Calu3 (cell line): ENCODE measurements at regions not wholly inside any gene's neighbourhood (a gene's known extent, or its start where the extent isn't known, plus 50 kb on each side); places are given as distances from the start of the nearest gene placed in this dataset.

Source experiments
- BruUV-seq: library from RNA; stranded (reverse); fragments of 400-500 nt; replicated peaks from 2 replicates; lab custom pipeline; 2021; lab: Mats Ljungman, UMichigan
- CTCF ChIA-PET: fragments of 300-600 bp; sonication (Branson Sonifier 250); formaldehyde crosslinking; loops from one replicate; lab custom pipeline; 2022; ENCODE audit warnings: antibody characterized with exemption; lab: Charles Lee
- DNase-seq: peaks from one replicate; pipeline ENCODE4 v3.0.0; 2022
- H3K27ac Mint-ChIP-seq: one replicate; pipeline ENCODE4 v1.8.0; 2022; ENCODE audit warnings: mixed read lengths; ENCODE audit not compliant: unreplicated experiment
- H3K27me3 Mint-ChIP-seq: one replicate; pipeline ENCODE4 v1.8.0; 2022; ENCODE audit warnings: mixed read lengths; ENCODE audit not compliant: unreplicated experiment
- H3K36me3 Mint-ChIP-seq: one replicate; pipeline ENCODE4 v1.8.0; 2022; ENCODE audit warnings: mild to moderate bottlenecking, moderate library complexity, mixed read lengths; ENCODE audit not compliant: insufficient read depth, unreplicated experiment
- H3K4me1 Mint-ChIP-seq: one replicate; pipeline ENCODE4 v1.8.0; 2022; ENCODE audit warnings: mild to moderate bottlenecking, low read depth, mixed read lengths; ENCODE audit not compliant: unreplicated experiment
- H3K4me3 Mint-ChIP-seq: one replicate; pipeline ENCODE4 v1.8.0; 2022; ENCODE audit warnings: mild to moderate bottlenecking, low read depth, moderate library complexity, mixed read lengths; ENCODE audit not compliant: unreplicated experiment
- H3K9me3 Mint-ChIP-seq: one replicate; pipeline ENCODE4 v1.8.0; 2022; ENCODE audit warnings: low read depth, mixed read lengths; ENCODE audit not compliant: unreplicated experiment
- CTCF ChIP-seq: fragments of 200-600 bp; IDR thresholded peaks from one replicate; pipeline ENCODE4 v1.8.0; 2022; ENCODE audit warnings: antibody characterized with exemption; ENCODE audit not compliant: unreplicated experiment
- intact Hi-C: fragments of 100-400 bp; cut with micrococcal nuclease; formaldehyde crosslinking; loops from one replicate; pipeline ENCODE4 v1.10.0; 2022; ENCODE audit not compliant: unreplicated experiment

DNA sequence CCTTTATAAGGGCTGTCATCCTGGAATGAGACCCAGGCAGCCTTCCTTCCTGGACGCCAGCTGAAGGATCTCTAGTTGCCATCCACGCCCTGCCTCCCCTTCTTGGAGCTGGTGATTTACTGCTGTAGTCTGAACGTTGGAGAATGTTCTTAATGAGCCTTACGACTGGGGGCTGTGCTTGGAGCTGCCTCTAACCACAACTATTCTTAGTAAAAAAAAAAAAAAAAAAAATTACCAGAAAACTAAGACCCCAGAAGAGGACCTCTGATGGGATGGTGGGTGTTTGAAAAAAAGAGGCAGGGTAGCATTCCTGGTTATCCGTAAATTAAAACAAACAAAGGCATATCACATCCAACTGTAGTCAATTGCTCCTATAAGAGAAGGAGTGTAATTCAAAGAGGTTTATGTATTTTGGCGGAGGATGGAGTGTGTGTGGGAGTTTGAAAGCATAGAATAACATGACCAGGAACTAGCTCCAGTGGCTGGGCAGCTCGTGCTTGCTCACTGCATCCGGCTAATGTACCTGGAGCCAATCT is 105.4 kb downstream of the QPCT start:
- H3K9me3 Mint-ChIP-seq: no peaks in the 10 kb centered on the region
- no peak for DNase-seq
- no peak overlapping the region for H3K4me3 Mint-ChIP-seq
- no peak for TF ChIP-seq CTCF
- H3K27me3 Mint-ChIP-seq: peaks cover 13% of the 10 kb centered on the region
- no peaks in the 10 kb centered on the region for H3K36me3 Mint-ChIP-seq
- intact Hi-C loops: no loop called here
- no peak overlapping the region for H3K27ac Mint-ChIP-seq
- H3K4me1 Mint-ChIP-seq: no peaks in the 10 kb centered on the region
- CTCF ChIA-PET: interaction anchor here (0.7 kb wide), 1 partner anchor 200 kb away, joined by 7 read pairs; no protein-coding TSS in a partner anchor
- BruUV-seq: no TSS peak

DNA sequence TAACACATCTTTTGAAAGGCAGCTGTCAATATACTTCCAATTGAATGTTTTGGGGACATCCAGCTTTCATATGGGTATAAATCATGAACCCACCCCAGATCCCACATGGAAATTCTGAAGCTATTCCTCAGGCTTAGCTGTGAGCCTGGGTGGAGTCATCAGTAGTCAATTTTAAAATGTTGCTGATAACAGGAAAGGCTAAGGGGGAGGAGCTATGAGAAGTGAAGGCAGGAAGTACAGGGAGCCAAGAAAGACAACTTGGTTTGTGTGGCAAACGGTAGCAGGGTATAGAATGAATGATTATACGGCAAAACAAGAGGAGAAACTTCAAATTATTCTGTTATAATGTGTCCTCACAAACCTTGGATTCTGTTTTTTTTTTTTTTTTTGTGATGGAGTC is 108.6 kb downstream of the QPCT start:
- H3K4me3 Mint-ChIP-seq: no peak overlapping the region
- H3K36me3 Mint-ChIP-seq: no peaks in the 10 kb centered on the region
- no peaks in the 10 kb centered on the region for H3K27me3 Mint-ChIP-seq
- H3K9me3 Mint-ChIP-seq: no peaks in the 10 kb centered on the region
- intact Hi-C loops: no loop called here
- no peaks in the 10 kb centered on the region for H3K4me1 Mint-ChIP-seq
- no peak overlapping the region for H3K27ac Mint-ChIP-seq
- TF ChIP-seq CTCF: no peak
- no TSS peak for BruUV-seq
- CTCF ChIA-PET: interaction anchor here (0.7 kb wide), 2 partner anchors 199 to 278 kb away, joined by 3 to 6 read pairs; no protein-coding TSS in a partner anchor
- DNase-seq: no peak

GRCh38 chr2:37454851-37455762 is 110.7 kb downstream of the QPCT start:
- Mint-ChIP-seq H3K27me3 (no peaks in the 10 kb centered on the region), H3K36me3 (no peaks in the 10 kb centered on the region), H3K9me3 (no peaks in the 10 kb centered on the region), H3K27ac (no peak overlapping the region), H3K4me1 (no peaks in the 10 kb centered on the region), H3K4me3 (no peak overlapping the region)
- no TSS peak for BruUV-seq
- no peak for DNase-seq
- intact Hi-C loops: no loop called here
- no peak for TF ChIP-seq CTCF
- CTCF ChIA-PET: no interaction called here

GRCh38 chr2:37456479-37456878 is 112.0 kb downstream of the QPCT start:
- no peak overlapping the region for H3K27ac Mint-ChIP-seq
- intact Hi-C loops: no loop called here
- H3K27me3 Mint-ChIP-seq: no peaks in the 10 kb centered on the region
- DNase-seq: no peak
- H3K36me3 Mint-ChIP-seq: no peaks in the 10 kb centered on the region
- BruUV-seq: no TSS peak
- TF ChIP-seq CTCF: no peak
- CTCF ChIA-PET: no interaction called here
- no peaks in the 10 kb centered on the region for H3K4me1 Mint-ChIP-seq
- H3K4me3 Mint-ChIP-seq: no peak overlapping the region
- no peaks in the 10 kb centered on the region for H3K9me3 Mint-ChIP-seq
